ENCODE measurements at regions not wholly inside any gene's neighbourhood (a gene's known extent, or its start where the extent isn't known, plus 50 kb on each side); places are given as distances from the start of the nearest gene placed in this dataset.

DNA sequence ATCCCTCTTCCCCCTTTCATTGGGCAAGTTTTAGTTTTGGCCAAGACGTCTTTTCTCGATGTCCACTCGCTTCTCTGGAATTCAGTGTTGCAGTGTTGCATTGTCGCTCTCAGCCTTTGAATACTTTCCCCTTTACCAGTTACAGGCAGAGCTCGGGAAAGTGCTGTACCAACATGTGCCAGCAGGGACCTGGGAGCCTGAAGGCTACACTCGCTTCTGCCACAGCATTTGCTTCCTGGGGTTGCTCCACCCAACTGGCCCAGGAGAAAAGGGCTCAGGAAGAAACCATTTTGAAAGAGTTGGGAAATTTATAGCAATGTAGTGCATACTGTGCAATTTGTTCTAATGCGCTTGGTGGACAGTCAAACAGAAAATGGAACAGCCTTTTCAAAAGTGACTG is 78.6 kb downstream of the LINC00237 start:
- no peak for DNase-seq
- no peaks in the 10 kb centered on the region for H3K36me3 ChIP-seq
- no peaks in the 10 kb centered on the region for H3K9me3 ChIP-seq
- no peak for ATAC-seq
- TF ChIP-seq, protein P1, sequence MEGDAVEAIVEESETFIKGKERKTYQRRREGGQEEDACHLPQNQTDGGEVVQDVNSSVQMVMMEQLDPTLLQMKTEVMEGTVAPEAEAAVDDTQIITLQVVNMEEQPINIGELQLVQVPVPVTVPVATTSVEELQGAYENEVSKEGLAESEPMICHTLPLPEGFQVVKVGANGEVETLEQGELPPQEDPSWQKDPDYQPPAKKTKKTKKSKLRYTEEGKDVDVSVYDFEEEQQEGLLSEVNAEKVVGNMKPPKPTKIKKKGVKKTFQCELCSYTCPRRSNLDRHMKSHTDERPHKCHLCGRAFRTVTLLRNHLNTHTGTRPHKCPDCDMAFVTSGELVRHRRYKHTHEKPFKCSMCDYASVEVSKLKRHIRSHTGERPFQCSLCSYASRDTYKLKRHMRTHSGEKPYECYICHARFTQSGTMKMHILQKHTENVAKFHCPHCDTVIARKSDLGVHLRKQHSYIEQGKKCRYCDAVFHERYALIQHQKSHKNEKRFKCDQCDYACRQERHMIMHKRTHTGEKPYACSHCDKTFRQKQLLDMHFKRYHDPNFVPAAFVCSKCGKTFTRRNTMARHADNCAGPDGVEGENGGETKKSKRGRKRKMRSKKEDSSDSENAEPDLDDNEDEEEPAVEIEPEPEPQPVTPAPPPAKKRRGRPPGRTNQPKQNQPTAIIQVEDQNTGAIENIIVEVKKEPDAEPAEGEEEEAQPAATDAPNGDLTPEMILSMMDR (IDR thresholded peaks at IDR 0.05) = no peak
- H3K27me3 ChIP-seq = no peaks in the 10 kb centered on the region
- intact Hi-C loops (cut with DNase I) = no loop called here
- H3K4me1 ChIP-seq = no peaks in the 10 kb centered on the region
- H3K4me3 ChIP-seq = no peak overlapping the region
- no peak overlapping the region for H3K27ac ChIP-seq

DNA sequence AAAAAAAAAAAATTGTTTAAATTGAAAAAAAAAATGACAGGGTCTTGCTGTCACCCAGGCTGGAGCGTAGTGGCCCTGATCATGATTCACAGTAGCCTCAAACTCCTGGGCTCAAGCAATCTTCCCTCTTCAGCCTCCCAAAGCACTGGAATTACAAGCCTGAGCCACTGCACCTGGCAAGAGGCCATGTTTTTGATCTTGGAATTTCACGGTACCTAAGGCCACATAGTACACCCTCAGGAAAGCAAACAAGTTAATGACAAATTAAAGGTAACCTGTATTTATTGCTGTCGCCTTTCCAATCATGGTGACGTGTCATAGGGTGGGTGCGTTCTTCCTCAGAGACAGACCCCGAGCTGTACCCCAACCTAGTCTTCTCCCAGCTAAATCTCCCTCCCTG is 79.2 kb downstream of the LINC00237 start:
- H3K27me3 ChIP-seq = no peaks in the 10 kb centered on the region
- intact Hi-C loops (cut with DNase I) = no loop called here
- DNase-seq = no peak
- H3K4me1 ChIP-seq = no peaks in the 10 kb centered on the region
- H3K4me3 ChIP-seq = no peak overlapping the region
- H3K36me3 ChIP-seq = no peaks in the 10 kb centered on the region
- no peak for ATAC-seq
- H3K27ac ChIP-seq = no peak overlapping the region
- TF ChIP-seq, protein P1 (IDR thresholded peaks at IDR 0.05) = no peak
- no peaks in the 10 kb centered on the region for H3K9me3 ChIP-seq

DNA sequence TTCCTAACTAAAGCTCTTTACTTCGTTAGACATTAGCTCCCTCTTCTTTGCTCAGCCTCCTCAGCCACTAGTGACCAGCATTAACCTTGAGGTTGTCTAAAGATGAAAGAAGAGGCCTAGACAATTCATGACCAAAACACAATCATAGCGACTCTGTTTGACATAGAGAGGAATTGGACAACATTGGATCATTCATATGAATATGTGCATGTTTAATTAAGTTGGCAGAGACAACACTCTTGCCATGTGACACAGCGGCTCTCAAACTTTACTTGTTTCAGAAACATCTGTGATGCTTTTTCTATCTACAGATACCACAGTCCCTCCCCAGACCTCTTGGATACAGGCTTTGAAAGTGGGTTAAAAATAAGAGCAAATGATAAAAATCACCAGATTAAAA is 81.7 kb downstream of the LINC00237 start:
- no peak for DNase-seq
- Histone ChIP-seq H3K36me3 (no peaks in the 10 kb centered on the region), H3K4me1 (peaks cover 6% of the 10 kb centered on the region), H3K27me3 (peaks cover 17% of the 10 kb centered on the region), H3K27ac (no peak overlapping the region), H3K9me3 (no peaks in the 10 kb centered on the region), H3K4me3 (no peak overlapping the region)
- intact Hi-C loops (cut with DNase I) = no loop called here
- TF ChIP-seq, protein P1 (IDR thresholded peaks at IDR 0.05) = no peak
- no peak for ATAC-seq

DNA sequence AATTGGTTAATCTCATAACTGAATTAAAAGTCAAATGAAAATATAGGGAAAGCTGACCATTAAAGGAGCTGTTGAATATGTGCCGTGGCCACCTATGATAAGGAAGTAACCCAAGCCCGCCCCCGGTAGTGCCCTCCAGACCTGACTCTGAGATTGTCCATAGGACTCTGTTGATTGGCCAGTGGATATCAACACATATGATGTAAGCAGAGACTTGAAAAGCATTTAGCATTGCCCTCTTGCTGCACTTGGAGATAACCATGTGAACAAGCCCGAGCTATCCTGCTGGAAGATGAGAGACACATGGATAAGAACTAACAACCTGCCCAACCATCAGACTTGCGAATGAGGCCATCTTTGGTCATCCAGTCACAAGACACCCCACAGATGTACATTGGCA is 83.2 kb downstream of the LINC00237 start:
- H3K27me3 ChIP-seq = peaks cover 17% of the 10 kb centered on the region
- intact Hi-C loops (cut with DNase I) = no loop called here

DNA sequence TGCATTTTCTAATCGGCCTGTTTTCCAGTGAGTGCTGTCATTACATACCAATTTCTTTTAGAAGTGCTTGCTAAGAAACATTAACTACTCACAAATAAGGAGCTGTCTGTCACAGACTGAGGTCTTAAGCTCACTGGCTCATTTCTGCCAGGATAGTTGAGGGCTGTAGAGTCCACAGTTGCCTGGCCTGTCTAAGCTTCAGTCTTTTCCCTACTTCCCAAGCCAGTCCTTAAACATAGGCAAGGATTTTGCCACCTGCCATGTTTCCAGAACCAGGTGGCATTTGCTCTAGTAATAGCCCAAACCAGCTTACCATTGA is 84.7 kb downstream of the LINC00237 start:
- Histone ChIP-seq H3K4me1 (peaks cover 6% of the 10 kb centered on the region), H3K27me3 (peaks cover 17% of the 10 kb centered on the region), H3K9me3 (no peaks in the 10 kb centered on the region), H3K36me3 (no peaks in the 10 kb centered on the region), H3K4me3 (no peak overlapping the region), H3K27ac (no peak overlapping the region)
- no peak for ATAC-seq
- intact Hi-C loops (cut with DNase I) = no loop called here
- TF ChIP-seq, protein P1 (IDR thresholded peaks at IDR 0.05) = no peak
- DNase-seq = no peak

More for the DNA sequence above, 83.2 kb downstream of the LINC00237 start:
- ATAC-seq (no peak), DNase-seq (no peak)
- Histone ChIP-seq H3K4me1 (peaks cover 6% of the 10 kb centered on the region), H3K36me3 (no peaks in the 10 kb centered on the region), H3K4me3 (no peak overlapping the region), H3K27ac (no peak overlapping the region), H3K9me3 (no peaks in the 10 kb centered on the region)
- TF ChIP-seq, protein P1 (IDR thresholded peaks at IDR 0.05) = no peak

Measured in upper lobe of right lung (tissue), 1 donor.